ENCODE measurements at regions not wholly inside any gene's neighbourhood (a gene's known extent, or its start where the extent isn't known, plus 50 kb on each side); places are given as distances from the start of the nearest gene placed in this dataset.

- in situ Hi-C loops (cut with HindIII; ENCODE audit: low sequenced_read_pairs) = no loop called here
- DNase-seq (ENCODE audit: low read depth) = no peak
- no peak for TF ChIP-seq CTCF (IDR thresholded peaks at IDR 0.05; ENCODE audit: low read depth, low read length, missing control alignments)
- H3K4me3 ChIP-seq (ENCODE audit: low read depth, low read length) = no peak overlapping the region
These were observed 133.2 kb upstream of the CT83 start for GRCh38 chrX:116596010-116596409.

Measured in astrocyte of the cerebellum (primary cell).